ENCODE measurements at regions not wholly inside any gene's neighbourhood (a gene's known extent, or its start where the extent isn't known, plus 50 kb on each side); places are given as distances from the start of the nearest gene placed in this dataset.

GRCh38 chr4:189098932-189099696, 841.6 kb upstream of the FRG1 start:
- Histone ChIP-seq H3K27ac (ENCODE audit: low read depth, low read length) (no peak overlapping the region), H3K9me3 (ENCODE audit: control insufficient read depth in 1 of 2, insufficient read depth in 1 of 2, low read depth in 1 of 2, low read length in 2 of 2) (no peaks in the 10 kb centered on the region), H3K9ac (ENCODE audit: low read length) (no peak overlapping the region), H3K36me3 (ENCODE audit: control insufficient read depth in 1 of 2, insufficient read depth in 2 of 2, low read length in 2 of 2) (no peaks in the 10 kb centered on the region), H4K20me1 (ENCODE audit: insufficient read depth) (no peaks in the 10 kb centered on the region), H2AFZ (ENCODE audit: low read depth, low read length, poor library complexity, severe bottlenecking) (no peak overlapping the region), H3K4me1 (ENCODE audit: control insufficient read depth in 1 of 2, insufficient read depth in 2 of 2, low read length in 2 of 2) (no peaks in the 10 kb centered on the region), H3K9me2 (ENCODE audit: insufficient read depth) (no peaks in the 10 kb centered on the region), H3K4me2 (ENCODE audit: low read length) (no peak overlapping the region), H3K79me2 (ENCODE audit: insufficient read depth, low read length) (no peaks in the 10 kb centered on the region), H3K4me3 (replicated peaks in 1 of 2; ENCODE audit: low read depth in 1 of 2, low read length in 2 of 2) (no peak overlapping the region), H3K27me3 (ENCODE audit: insufficient read depth, low read length) (no peaks in the 10 kb centered on the region)
- intact Hi-C loops (cut with micrococcal nuclease) = no loop called here
- ATAC-seq (no peak), DNase-seq (ENCODE audit: low read depth, low spot score) (no peak)
- TF ChIP-seq ZFX (IDR thresholded peaks at IDR 0.05) = no peak
- TF ChIP-seq REST (IDR thresholded peaks at IDR 0.05; ENCODE audit: low read depth) = no peak
- no peak for TF ChIP-seq SP1 (IDR thresholded peaks at IDR 0.05; ENCODE audit: low read depth)
- TF ChIP-seq SIN3A (IDR thresholded peaks at IDR 0.05; ENCODE audit: low read depth) = no peak
- ChIA-PET RAD21 (ENCODE audit: low non-redundant PET in 1 of 2, low total read pairs in 2 of 2, uncharacterized antibody in 2 of 2, unreplicated experiment in 2 of 2) (no interaction called here), POLR2A (no interaction called here), CTCF (interaction anchor here (3.0 kb wide), 1 partner anchor 9 kb away, joined by 12 read pairs; no protein-coding TSS in a partner anchor)
- BruUV-seq (replicated peaks) = no TSS peak

- POLR2A ChIA-PET = no interaction called here
- H3K27me3 ChIP-seq (ENCODE audit: insufficient read depth, low read length) = no peaks in the 10 kb centered on the region
- no peaks in the 10 kb centered on the region for H3K4me1 ChIP-seq (ENCODE audit: control insufficient read depth in 1 of 2, insufficient read depth in 2 of 2, low read length in 2 of 2)
- CTCF ChIA-PET = no interaction called here
- ATAC-seq = no peak
- H3K4me2 ChIP-seq (ENCODE audit: low read length) = no peak overlapping the region
- intact Hi-C loops (cut with micrococcal nuclease) = no loop called here
- H3K79me2 ChIP-seq (ENCODE audit: insufficient read depth, low read length) = no peaks in the 10 kb centered on the region
- H3K4me3 ChIP-seq (replicated peaks in 1 of 2; ENCODE audit: low read depth in 1 of 2, low read length in 2 of 2) = no peak overlapping the region
- RAD21 ChIA-PET (ENCODE audit: low non-redundant PET in 1 of 2, low total read pairs in 2 of 2, uncharacterized antibody in 2 of 2, unreplicated experiment in 2 of 2) = no interaction called here
- BruUV-seq (replicated peaks) = no TSS peak
- no peak for DNase-seq (ENCODE audit: low read depth, low spot score)
- no peak overlapping the region for H3K27ac ChIP-seq (ENCODE audit: low read depth, low read length)
- no peak overlapping the region for H2AFZ ChIP-seq (ENCODE audit: low read depth, low read length, poor library complexity, severe bottlenecking)
- H3K9ac ChIP-seq (ENCODE audit: low read length) = no peak overlapping the region
- H4K20me1 ChIP-seq (ENCODE audit: insufficient read depth) = no peaks in the 10 kb centered on the region
- no peaks in the 10 kb centered on the region for H3K9me3 ChIP-seq (ENCODE audit: control insufficient read depth in 1 of 2, insufficient read depth in 1 of 2, low read depth in 1 of 2, low read length in 2 of 2)
- H3K9me2 ChIP-seq (ENCODE audit: insufficient read depth) = no peaks in the 10 kb centered on the region
- no peaks in the 10 kb centered on the region for H3K36me3 ChIP-seq (ENCODE audit: control insufficient read depth in 1 of 2, insufficient read depth in 2 of 2, low read length in 2 of 2)
- TF ChIP-seq ZBTB33 (IDR thresholded peaks at IDR 0.05; ENCODE audit: extremely low read depth, insufficient replicate concordance, low read length) = no peak
- TF ChIP-seq EZH2phosphoT487 (IDR thresholded peaks at IDR 0.05; ENCODE audit: borderline replicate concordance) = no peak
- no peak for TF ChIP-seq SRF (IDR thresholded peaks at IDR 0.05; ENCODE audit: low read depth)
- no peak for TF ChIP-seq FOSL1 (IDR thresholded peaks at IDR 0.05; ENCODE audit: low read depth)
- TF ChIP-seq EZH2 (IDR thresholded peaks at IDR 0.05) = no peak
- TF ChIP-seq CEBPB (IDR thresholded peaks at IDR 0.05; ENCODE audit: low read depth) = no peak
- TF ChIP-seq POLR2AphosphoS5 (IDR thresholded peaks at IDR 0.05; ENCODE audit: low read depth, low read length) = no peak
- TF ChIP-seq ZNF274 (IDR thresholded peaks at IDR 0.05; ENCODE audit: low read depth, low read length) = no peak
- no peak for TF ChIP-seq EGR1 (IDR thresholded peaks at IDR 0.05; ENCODE audit: low read depth)
- TF ChIP-seq SP1 (IDR thresholded peaks at IDR 0.05; ENCODE audit: low read depth) = no peak
- TF ChIP-seq CBX3 (IDR thresholded peaks at IDR 0.05; ENCODE audit: low read depth) = no peak
- no peak for TF ChIP-seq MAX (IDR thresholded peaks at IDR 0.05)
Observed at GRCh38 chr4:189113389-189113888, 827.2 kb upstream of the FRG1 start.
